ENCODE measurements at regions not wholly inside any gene's neighbourhood (a gene's known extent, or its start where the extent isn't known, plus 50 kb on each side); places are given as distances from the start of the nearest gene placed in this dataset.
"Not testable (repeated sequence)": the region's sequence is repeated elsewhere in the genome, so short reads cannot be mapped to it uniquely, and the experiment has no call there.

- no peak for DNase-seq
These were observed 209.2 kb downstream of the ICOS start for GRCh38 chr2:204145791-204146190.

- not testable (repeated sequence) for DNase-seq
These were observed 210.5 kb downstream of the ICOS start for GRCh38 chr2:204147040-204147439.

GRCh38 chr2:204150721-204151120 lies 214.2 kb downstream of the ICOS start:
- DNase-seq, result no peak

- no peak for DNase-seq
These were observed 216.1 kb downstream of the ICOS start for GRCh38 chr2:204152616-204153015.

GRCh38 chr2:204154863-204155262 lies 218.3 kb downstream of the ICOS start:
- no peak for DNase-seq

- no peak for DNase-seq
These were observed 219.9 kb downstream of the ICOS start for GRCh38 chr2:204156456-204156855.

GRCh38 chr2:204157684-204158083 lies 221.1 kb downstream of the ICOS start:
- DNase-seq, result no peak

- DNase-seq, result no peak
These were observed 223.0 kb downstream of the ICOS start for GRCh38 chr2:204159526-204159925.

GRCh38 chr2:204160989-204161388 lies 224.4 kb downstream of the ICOS start:
- no peak for DNase-seq

- no peak for DNase-seq
These were observed 225.3 kb downstream of the ICOS start for GRCh38 chr2:204161886-204162285.

- DNase-seq, result no peak
These were observed 230.4 kb downstream of the ICOS start for GRCh38 chr2:204166961-204167360.

- DNase-seq, result not testable (repeated sequence)
These were observed 231.1 kb downstream of the ICOS start for GRCh38 chr2:204167670-204168069.

GRCh38 chr2:204170411-204170810 lies 233.8 kb downstream of the ICOS start:
- DNase-seq, result no peak

GRCh38 chr2:204171432-204172144 lies 235.0 kb downstream of the ICOS start:
- DNase-seq, result no peak

- no peak for DNase-seq
These were observed 235.6 kb downstream of the ICOS start for GRCh38 chr2:204172145-204172600.

GRCh38 chr2:204174034-204174433 lies 237.5 kb downstream of the ICOS start:
- no peak for DNase-seq

- no peak for DNase-seq
These were observed 239.1 kb downstream of the ICOS start for GRCh38 chr2:204175552-204176271.

- DNase-seq, result no peak
These were observed 239.7 kb downstream of the ICOS start for GRCh38 chr2:204176306-204176705.

GRCh38 chr2:204177251-204177976 lies 240.9 kb downstream of the ICOS start:
- no peak for DNase-seq

GRCh38 chr2:204177977-204178522 lies 241.5 kb downstream of the ICOS start:
- no peak for DNase-seq

GRCh38 chr2:204180649-204181048 lies 244.1 kb downstream of the ICOS start:
- DNase-seq, result no peak

GRCh38 chr2:204183608-204184007 lies 247.0 kb downstream of the ICOS start:
- no peak for DNase-seq

- no peak for DNase-seq
These were observed 247.7 kb downstream of the ICOS start for GRCh38 chr2:204184226-204184625.

All from Kasumi-1 (cell line).